ENCODE measurements at regions not wholly inside any gene's neighbourhood (a gene's known extent, or its start where the extent isn't known, plus 50 kb on each side); places are given as distances from the start of the nearest gene placed in this dataset.

DNA sequence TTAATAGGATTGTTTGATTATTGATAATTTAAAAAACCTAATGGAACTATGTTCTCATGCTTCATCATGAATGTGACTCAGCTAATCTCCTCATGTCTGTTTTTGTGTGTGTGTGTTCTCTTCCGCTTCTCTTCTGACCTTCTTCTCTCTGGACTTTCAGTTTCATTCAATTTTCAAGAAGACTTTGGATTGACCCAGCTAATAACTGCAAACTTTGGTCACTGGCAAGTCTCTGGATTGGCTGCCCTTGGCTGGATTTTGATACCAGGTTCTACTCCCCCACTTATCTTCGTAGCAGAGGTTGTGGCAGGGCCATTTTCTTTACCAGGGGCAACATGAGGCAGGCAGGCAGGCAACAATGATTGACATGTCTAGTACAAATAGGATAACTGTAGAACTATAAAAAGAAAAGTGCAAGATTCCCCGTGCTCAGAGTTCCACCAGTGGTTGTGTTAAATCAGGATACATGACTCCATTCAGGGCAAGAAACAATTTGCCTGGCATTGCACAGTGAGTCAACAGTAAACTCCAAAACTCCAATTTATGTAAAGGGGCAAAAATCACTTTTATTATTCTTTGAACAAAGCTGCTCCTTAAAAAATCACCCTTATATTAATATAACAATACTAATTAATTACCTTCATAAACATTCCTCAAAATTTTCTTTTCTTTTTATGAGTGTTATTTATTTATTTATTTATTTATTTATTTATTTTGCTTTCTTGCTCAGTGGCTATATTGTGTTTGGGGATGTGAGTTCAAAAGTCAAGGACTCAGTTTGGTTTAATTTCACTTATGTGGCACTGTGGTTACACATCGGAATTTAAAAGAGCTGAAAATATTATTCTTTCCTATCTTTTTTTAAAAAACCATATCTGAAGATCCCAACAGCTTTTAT is 167.6 kb downstream of the RND3 start:
- Mint-ChIP-seq H3K27me3 (ENCODE audit: low read depth) (no peaks in the 10 kb centered on the region), H3K9me3 (peaks cover 8% of the 10 kb centered on the region), H3K36me3 (ENCODE audit: low read depth) (no peaks in the 10 kb centered on the region), H3K27ac (no peak overlapping the region), H3K4me1 (ENCODE audit: low read depth) (no peaks in the 10 kb centered on the region), H3K4me3 (no peak overlapping the region)
- no peak for DNase-seq (ENCODE audit: low spot score)

DNA sequence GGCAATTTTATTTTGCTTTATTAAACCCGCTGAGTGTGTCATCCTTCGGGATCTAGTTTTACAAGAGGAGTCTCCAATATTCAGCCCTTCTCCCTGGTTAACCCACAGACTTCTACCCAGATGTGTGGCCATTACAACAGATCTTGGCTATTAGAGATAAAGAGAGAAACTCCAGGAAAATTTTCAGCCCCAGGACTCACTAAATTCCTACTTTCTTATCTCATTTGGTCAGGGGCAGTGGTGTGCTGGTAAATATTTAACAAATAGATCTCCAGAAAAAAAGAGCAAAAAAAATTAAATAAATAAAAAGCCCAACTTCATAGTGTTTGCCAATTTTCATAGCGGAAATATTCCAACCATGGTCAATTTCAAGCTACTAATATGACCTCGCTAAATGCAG is 168.4 kb downstream of the RND3 start:
- no peak overlapping the region for H3K27ac Mint-ChIP-seq
- H3K4me1 Mint-ChIP-seq (ENCODE audit: low read depth): no peaks in the 10 kb centered on the region

DNA sequence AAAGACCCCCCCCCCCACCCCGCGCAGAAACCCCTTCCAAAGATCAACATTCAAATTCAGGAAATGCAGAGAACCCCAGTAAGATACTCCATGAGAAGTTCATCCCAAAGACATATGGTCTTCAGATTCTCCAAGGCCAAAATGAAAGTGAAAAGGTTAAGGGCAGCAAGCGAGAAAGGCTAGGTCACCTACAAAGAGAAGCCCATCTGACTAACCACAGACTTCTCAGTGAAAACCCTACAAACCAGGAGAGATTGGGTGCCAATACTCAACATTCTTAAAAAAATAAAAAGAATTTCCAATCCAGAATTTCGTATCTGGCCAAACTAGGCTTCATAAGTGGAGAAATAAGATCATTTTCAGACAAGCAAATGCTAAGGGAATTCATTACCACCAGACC is 175.2 kb downstream of the RND3 start:
- H3K36me3 Mint-ChIP-seq (ENCODE audit: low read depth): no peaks in the 10 kb centered on the region
- DNase-seq (ENCODE audit: low spot score): no peak
- H3K27ac Mint-ChIP-seq: no peak overlapping the region
- peaks cover 25% of the 10 kb centered on the region for H3K9me3 Mint-ChIP-seq
- no peaks in the 10 kb centered on the region for H3K27me3 Mint-ChIP-seq (ENCODE audit: low read depth)
- no peak overlapping the region for H3K4me3 Mint-ChIP-seq
- H3K4me1 Mint-ChIP-seq (ENCODE audit: low read depth): no peaks in the 10 kb centered on the region

More for the DNA sequence above, 168.4 kb downstream of the RND3 start:
- Mint-ChIP-seq H3K4me3 (no peak overlapping the region), H3K27me3 (ENCODE audit: low read depth) (no peaks in the 10 kb centered on the region), H3K9me3 (peaks cover 15% of the 10 kb centered on the region), H3K36me3 (ENCODE audit: low read depth) (no peaks in the 10 kb centered on the region)
- no peak for DNase-seq (ENCODE audit: low spot score)

DNA sequence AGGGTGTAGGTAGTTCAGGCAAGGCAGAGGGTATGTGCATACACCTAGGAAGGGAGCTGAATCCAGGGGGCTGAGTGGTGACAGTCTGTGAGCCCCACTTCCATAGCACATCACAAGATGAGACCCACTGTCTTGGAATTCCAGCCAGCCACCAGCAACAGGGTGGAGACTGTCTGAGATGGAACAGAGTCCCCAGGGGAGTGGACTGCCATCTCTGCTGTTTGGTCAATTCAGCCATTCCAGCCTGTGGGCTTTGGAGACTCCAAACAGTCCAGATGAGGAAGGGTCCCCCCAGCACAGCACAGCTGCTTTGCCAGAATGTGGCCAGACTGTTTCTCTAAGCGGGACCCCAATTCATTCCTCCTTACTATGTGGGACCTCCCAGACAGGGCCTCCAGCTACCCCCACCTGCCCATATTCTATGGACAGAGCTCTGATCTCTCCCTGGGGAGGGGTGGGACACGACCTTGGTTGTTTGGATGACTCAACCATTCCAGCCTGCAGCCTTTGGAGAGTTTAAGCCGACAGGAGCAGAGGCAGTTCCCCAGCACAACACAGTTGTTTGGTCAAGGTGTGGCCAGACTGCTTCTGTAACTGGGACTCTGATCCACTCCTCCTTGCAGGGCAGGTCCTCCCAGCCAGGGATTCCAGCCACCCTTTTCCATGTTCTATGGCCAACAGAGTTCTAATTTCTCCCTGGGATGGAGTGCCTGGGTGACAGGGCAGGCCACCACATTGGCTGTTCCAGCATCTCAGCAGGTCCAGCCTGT is 178.0 kb downstream of the RND3 start:
- Mint-ChIP-seq H3K27ac (no peak overlapping the region), H3K9me3 (peaks cover 14% of the 10 kb centered on the region), H3K4me1 (ENCODE audit: low read depth) (no peaks in the 10 kb centered on the region), H3K4me3 (no peak overlapping the region), H3K27me3 (ENCODE audit: low read depth) (no peaks in the 10 kb centered on the region), H3K36me3 (ENCODE audit: low read depth) (no peaks in the 10 kb centered on the region)
- no peak for DNase-seq (ENCODE audit: low spot score)

DNA sequence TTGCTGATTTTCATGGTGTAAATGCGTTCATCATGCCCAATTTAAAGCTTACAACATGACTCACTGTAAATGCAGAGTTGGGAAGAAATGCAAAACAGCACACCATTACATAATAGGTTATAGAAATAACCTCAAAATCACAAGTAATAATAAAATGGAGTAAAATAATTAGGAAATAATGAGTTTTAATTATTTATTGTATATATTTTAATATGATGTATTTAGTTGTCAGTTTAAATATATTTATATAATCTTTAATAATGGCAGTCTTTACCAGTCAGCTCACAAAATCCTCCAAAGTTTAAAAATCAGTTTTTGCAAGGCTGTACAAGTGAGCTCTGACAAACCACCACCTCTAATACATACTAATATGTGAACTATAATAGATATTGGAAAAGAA is 180.2 kb downstream of the RND3 start:
- no peaks in the 10 kb centered on the region for H3K36me3 Mint-ChIP-seq (ENCODE audit: low read depth)
- H3K4me1 Mint-ChIP-seq (ENCODE audit: low read depth): no peaks in the 10 kb centered on the region
- DNase-seq (ENCODE audit: low spot score): no peak
- no peak overlapping the region for H3K27ac Mint-ChIP-seq
- no peak overlapping the region for H3K4me3 Mint-ChIP-seq
- no peaks in the 10 kb centered on the region for H3K27me3 Mint-ChIP-seq (ENCODE audit: low read depth)
- H3K9me3 Mint-ChIP-seq: peaks cover 8% of the 10 kb centered on the region

DNA sequence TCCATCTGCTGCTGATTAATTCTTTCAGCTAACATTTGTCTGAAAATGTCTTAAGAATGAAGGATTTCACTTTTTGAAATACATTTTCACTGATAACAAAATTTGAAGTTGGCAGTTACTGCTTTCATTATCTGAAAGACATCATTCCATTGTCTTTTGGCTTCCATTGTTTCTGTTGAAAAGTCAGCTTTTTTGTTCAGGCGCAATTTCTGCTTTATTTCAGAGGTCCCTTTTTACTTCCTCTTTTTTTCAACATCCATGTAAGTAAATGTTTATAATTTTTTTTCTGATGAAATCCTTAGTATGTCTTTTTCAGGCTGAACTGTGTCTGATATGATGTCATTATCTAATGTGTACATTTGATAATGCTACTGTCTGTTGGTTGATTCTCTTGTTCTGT is 184.2 kb downstream of the RND3 start:
- DNase-seq (ENCODE audit: low spot score): no peak
- Mint-ChIP-seq H3K27ac (no peak overlapping the region), H3K4me1 (ENCODE audit: low read depth) (no peaks in the 10 kb centered on the region), H3K9me3 (peaks cover 8% of the 10 kb centered on the region), H3K27me3 (ENCODE audit: low read depth) (no peaks in the 10 kb centered on the region), H3K4me3 (no peak overlapping the region), H3K36me3 (ENCODE audit: low read depth) (no peaks in the 10 kb centered on the region)

DNA sequence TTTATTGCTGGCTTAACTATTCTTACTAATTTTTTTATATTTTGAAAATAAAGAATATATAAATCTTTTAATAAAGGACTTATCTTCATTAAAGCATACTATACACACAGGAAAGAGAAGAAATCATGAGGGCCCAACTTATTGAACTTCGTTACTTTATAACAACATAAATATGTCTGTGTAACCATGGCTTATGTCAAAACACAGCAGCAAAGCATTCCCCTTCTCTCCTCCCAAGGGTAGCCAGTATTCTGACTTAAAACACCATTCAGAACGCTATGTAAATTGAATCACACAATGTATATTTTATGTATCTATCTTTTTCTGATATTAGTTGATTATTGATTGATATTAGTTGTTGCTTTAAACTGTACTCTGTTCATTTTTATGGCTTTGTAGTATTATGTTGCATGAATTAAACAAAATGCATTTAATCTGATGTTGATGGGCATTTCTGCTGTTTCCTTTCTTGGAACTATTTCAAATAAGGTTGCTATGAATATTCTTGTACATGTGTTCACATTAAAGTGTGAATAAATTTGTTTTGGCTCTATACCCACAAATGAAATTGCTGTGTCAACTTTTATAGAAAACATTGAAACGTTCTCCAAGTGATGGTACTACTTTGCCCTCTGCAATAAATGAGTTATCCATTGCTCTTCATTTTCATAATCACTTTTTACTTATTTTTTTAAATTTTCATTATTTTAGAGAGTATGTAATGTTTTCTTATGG is 188.7 kb downstream of the RND3 start:
- Mint-ChIP-seq H3K9me3 (peaks cover 8% of the 10 kb centered on the region), H3K36me3 (ENCODE audit: low read depth) (no peaks in the 10 kb centered on the region), H3K27ac (no peak overlapping the region), H3K27me3 (ENCODE audit: low read depth) (no peaks in the 10 kb centered on the region), H3K4me3 (no peak overlapping the region), H3K4me1 (ENCODE audit: low read depth) (no peaks in the 10 kb centered on the region)
- DNase-seq (ENCODE audit: low spot score): no peak

DNA sequence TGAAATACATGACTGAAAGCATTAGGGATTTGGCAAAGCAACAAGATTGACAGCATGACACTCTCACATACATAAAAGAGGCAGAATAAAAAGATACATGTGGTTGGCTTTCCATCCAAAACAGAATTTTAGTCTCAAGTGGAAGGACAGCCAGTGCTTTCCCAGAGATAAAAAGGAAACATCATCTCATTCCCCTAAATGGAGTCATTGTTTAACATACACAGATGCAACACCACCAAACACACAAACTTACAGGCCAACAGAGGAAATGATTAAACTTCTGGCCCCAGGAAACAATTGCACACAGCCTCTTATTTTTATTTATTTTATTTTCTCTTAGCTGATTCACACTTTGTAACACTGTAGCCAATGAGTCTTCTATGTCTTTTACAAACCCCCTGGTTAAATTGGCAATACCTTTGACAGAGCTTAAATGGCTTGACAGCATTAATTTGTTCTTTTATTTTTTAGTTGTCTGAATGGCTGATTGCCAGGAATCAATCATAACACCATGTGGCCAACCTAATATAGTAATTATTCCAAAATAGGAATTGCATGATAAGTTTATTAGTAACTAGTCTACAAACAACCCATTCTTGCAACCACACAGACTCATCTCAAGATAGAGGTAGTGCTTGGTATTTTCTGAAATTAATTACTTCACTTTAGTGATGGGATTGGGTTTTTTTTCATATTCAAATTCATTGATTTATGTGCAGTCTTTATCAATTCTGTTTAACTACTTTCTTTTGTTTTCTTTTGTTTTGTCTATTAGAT is 190.5 kb downstream of the RND3 start:
- DNase-seq (ENCODE audit: low spot score): no peak
- H3K36me3 Mint-ChIP-seq (ENCODE audit: low read depth): no peaks in the 10 kb centered on the region
- H3K4me1 Mint-ChIP-seq (ENCODE audit: low read depth): no peaks in the 10 kb centered on the region
- no peak overlapping the region for H3K4me3 Mint-ChIP-seq
- no peaks in the 10 kb centered on the region for H3K27me3 Mint-ChIP-seq (ENCODE audit: low read depth)
- H3K9me3 Mint-ChIP-seq: no peaks in the 10 kb centered on the region
- H3K27ac Mint-ChIP-seq: no peak overlapping the region

DNA sequence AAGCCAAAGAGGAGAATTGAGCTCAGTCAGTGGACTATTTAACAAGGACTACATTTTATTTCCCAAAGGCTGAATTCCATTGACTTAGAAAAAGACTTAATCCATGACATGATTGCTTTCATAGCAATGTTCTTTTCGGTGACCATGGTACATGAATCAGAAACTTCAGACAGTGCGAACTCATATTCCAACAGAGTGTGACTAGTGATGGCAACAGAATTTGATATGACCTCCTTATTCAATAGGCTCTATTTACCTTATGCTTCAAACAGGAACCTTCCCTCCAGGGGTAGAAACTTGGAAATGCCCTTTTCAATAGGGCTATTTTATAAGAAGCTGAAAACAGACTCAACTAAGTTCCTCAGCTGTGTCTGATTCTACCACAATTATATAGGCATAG is 191.9 kb downstream of the RND3 start:
- H3K9me3 Mint-ChIP-seq: no peaks in the 10 kb centered on the region
- H3K27ac Mint-ChIP-seq: no peak overlapping the region
- no peaks in the 10 kb centered on the region for H3K27me3 Mint-ChIP-seq (ENCODE audit: low read depth)
- no peak overlapping the region for H3K4me3 Mint-ChIP-seq
- H3K4me1 Mint-ChIP-seq (ENCODE audit: low read depth): no peaks in the 10 kb centered on the region
- H3K36me3 Mint-ChIP-seq (ENCODE audit: low read depth): no peaks in the 10 kb centered on the region
- DNase-seq (ENCODE audit: low spot score): no peak

DNA sequence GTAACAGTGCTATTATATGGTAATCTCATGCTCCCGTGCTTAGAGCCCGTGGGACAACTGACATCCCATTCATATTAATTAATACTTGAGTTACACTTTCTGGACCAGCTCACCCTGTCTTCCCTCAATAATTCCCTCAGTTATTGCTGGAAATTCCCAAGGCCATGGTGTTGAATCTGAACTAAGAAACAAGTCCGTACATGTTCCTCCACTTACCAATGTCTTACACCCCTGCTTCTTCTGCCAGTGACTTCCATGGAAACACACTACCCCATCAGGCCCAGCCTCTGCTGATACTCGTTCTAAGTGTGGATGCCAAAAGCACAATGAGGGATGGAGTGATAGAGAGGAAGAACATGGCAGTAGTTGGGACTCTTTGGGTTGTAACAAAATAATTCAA is 193.7 kb downstream of the RND3 start:
- Mint-ChIP-seq H3K36me3 (ENCODE audit: low read depth) (no peaks in the 10 kb centered on the region), H3K27me3 (ENCODE audit: low read depth) (no peaks in the 10 kb centered on the region), H3K4me1 (ENCODE audit: low read depth) (no peaks in the 10 kb centered on the region), H3K9me3 (no peaks in the 10 kb centered on the region), H3K4me3 (no peak overlapping the region), H3K27ac (no peak overlapping the region)
- no peak for DNase-seq (ENCODE audit: low spot score)

DNA sequence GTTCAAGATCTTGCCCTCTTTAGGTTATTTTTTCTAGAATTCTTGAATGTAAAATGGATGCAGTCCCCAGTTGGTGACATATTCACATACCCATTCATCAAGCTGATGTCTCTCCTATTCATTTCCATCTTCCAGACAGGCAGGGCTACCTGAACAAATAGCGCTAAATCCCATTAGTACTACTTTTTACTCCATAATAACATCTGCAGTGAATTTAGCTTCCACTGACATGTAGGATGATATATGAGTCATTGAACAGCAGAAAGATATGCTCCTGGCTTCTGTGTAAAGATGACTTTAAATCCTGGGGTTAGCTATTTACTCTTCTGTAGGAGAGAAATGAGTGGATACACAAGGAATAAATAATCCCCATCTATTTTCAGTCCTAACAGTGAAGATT is 194.7 kb downstream of the RND3 start:
- H3K27me3 Mint-ChIP-seq (ENCODE audit: low read depth): no peaks in the 10 kb centered on the region
- no peaks in the 10 kb centered on the region for H3K4me1 Mint-ChIP-seq (ENCODE audit: low read depth)
- H3K4me3 Mint-ChIP-seq: no peak overlapping the region
- no peaks in the 10 kb centered on the region for H3K9me3 Mint-ChIP-seq
- no peak overlapping the region for H3K27ac Mint-ChIP-seq
- no peaks in the 10 kb centered on the region for H3K36me3 Mint-ChIP-seq (ENCODE audit: low read depth)
- no peak for DNase-seq (ENCODE audit: low spot score)

DNA sequence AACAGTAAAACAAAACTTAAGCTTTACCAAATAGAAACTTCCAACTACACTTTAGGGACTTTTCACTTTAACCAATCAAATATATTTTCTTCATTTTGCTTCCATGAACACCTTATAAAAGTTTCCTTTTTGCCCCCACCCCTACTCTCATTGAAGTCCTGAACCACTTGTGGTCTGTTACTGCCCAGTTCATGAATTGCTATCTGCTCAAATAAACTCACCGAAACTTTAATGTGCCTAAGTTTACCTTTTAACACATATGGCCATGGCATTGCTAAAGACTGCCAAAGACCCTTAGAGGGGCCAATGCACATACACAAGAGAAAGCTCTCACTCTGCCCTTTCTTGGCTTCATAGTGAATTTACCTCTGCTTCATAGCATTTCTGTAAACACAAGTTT is 195.3 kb downstream of the RND3 start:
- no peak overlapping the region for H3K27ac Mint-ChIP-seq
- DNase-seq (ENCODE audit: low spot score): no peak
- H3K4me1 Mint-ChIP-seq (ENCODE audit: low read depth): no peaks in the 10 kb centered on the region
- no peak overlapping the region for H3K4me3 Mint-ChIP-seq
- no peaks in the 10 kb centered on the region for H3K9me3 Mint-ChIP-seq
- H3K36me3 Mint-ChIP-seq (ENCODE audit: low read depth): no peaks in the 10 kb centered on the region
- H3K27me3 Mint-ChIP-seq (ENCODE audit: low read depth): no peaks in the 10 kb centered on the region

DNA sequence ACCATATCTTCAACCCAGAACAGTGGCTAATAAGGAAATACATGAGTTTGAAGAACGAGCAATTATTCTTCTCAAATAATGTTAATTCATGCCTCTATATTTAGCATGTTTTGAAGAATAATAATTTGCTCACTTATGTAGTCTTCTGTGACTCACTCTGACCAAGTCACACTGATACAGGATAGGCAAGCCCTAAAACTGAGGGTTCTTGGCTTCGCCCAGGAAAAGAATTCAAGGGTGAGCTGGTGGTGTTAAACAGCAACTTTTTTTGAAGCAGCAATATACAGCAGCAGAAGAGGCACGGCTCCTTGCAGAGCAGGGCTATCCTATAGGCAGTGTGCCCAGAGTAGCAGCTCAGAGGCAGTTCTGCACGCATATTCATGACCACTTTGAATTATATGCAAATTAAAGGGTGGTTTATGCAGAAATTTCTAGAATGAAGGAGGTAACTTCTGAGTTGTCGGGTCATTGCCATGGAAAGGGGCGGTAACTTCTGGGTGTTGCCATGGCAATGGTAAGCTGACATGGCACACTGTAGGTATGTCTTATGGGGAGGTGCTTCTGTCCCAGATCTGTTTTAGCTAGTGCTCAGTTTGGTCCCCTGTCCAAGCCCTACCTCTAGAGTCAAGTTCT is 200.6 kb downstream of the RND3 start:
- Mint-ChIP-seq H3K9me3 (no peaks in the 10 kb centered on the region), H3K27me3 (ENCODE audit: low read depth) (no peaks in the 10 kb centered on the region), H3K36me3 (ENCODE audit: low read depth) (no peaks in the 10 kb centered on the region), H3K4me1 (ENCODE audit: low read depth) (no peaks in the 10 kb centered on the region), H3K27ac (no peak overlapping the region), H3K4me3 (no peak overlapping the region)
- DNase-seq (ENCODE audit: low spot score): no peak
